Calu3 (cell line): ENCODE measurements at regions not wholly inside any gene's neighbourhood (a gene's known extent, or its start where the extent isn't known, plus 50 kb on each side); places are given as distances from the start of the nearest gene placed in this dataset.

Source experiments
- BruUV-seq: library from RNA; stranded (reverse); fragments of 400-500 nt; replicated peaks from 2 replicates; lab custom pipeline; 2021; lab: Mats Ljungman, UMichigan
- CTCF ChIA-PET: fragments of 300-600 bp; sonication (Branson Sonifier 250); formaldehyde crosslinking; loops from one replicate; lab custom pipeline; 2022; ENCODE audit warnings: antibody characterized with exemption; lab: Charles Lee
- DNase-seq: peaks from one replicate; pipeline ENCODE4 v3.0.0; 2022
- H3K27ac Mint-ChIP-seq: one replicate; pipeline ENCODE4 v1.8.0; 2022; ENCODE audit warnings: mixed read lengths; ENCODE audit not compliant: unreplicated experiment
- H3K27me3 Mint-ChIP-seq: one replicate; pipeline ENCODE4 v1.8.0; 2022; ENCODE audit warnings: mixed read lengths; ENCODE audit not compliant: unreplicated experiment
- H3K36me3 Mint-ChIP-seq: one replicate; pipeline ENCODE4 v1.8.0; 2022; ENCODE audit warnings: mild to moderate bottlenecking, moderate library complexity, mixed read lengths; ENCODE audit not compliant: insufficient read depth, unreplicated experiment
- H3K4me1 Mint-ChIP-seq: one replicate; pipeline ENCODE4 v1.8.0; 2022; ENCODE audit warnings: mild to moderate bottlenecking, low read depth, mixed read lengths; ENCODE audit not compliant: unreplicated experiment
- H3K4me3 Mint-ChIP-seq: one replicate; pipeline ENCODE4 v1.8.0; 2022; ENCODE audit warnings: mild to moderate bottlenecking, low read depth, moderate library complexity, mixed read lengths; ENCODE audit not compliant: unreplicated experiment
- H3K9me3 Mint-ChIP-seq: one replicate; pipeline ENCODE4 v1.8.0; 2022; ENCODE audit warnings: low read depth, mixed read lengths; ENCODE audit not compliant: unreplicated experiment
- intact Hi-C: fragments of 100-400 bp; cut with micrococcal nuclease; formaldehyde crosslinking; loops from one replicate; pipeline ENCODE4 v1.10.0; 2022; ENCODE audit not compliant: unreplicated experiment
- TF ChIP-seq, protein P1 (sequence below): fragments of 200-600 bp; IDR thresholded peaks from one replicate; pipeline ENCODE4 v1.8.0; 2022; ENCODE audit warnings: antibody characterized with exemption; ENCODE audit not compliant: unreplicated experiment

DNA sequence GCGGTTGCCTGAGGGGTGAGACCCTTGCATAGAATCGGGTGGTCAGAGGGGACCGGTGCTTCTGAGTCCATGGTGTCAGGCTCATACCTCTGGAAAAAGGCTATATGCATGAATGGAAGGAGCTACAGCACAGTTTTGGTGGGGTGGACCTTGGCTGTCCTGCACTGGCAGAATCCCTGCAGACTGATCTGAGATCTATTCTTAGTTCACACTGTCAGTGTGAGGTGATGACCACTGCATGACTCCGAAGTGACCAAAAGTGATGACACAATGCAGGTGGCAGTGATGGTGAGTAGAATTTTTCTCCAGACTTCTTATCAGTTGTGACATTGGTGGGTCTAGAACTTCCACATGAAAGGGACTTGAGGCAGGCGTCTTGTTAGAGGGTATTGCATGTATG, 105.2 kb upstream of the SLC28A3 start:
- H3K4me3 Mint-ChIP-seq = no peak overlapping the region
- TF ChIP-seq, protein P1, sequence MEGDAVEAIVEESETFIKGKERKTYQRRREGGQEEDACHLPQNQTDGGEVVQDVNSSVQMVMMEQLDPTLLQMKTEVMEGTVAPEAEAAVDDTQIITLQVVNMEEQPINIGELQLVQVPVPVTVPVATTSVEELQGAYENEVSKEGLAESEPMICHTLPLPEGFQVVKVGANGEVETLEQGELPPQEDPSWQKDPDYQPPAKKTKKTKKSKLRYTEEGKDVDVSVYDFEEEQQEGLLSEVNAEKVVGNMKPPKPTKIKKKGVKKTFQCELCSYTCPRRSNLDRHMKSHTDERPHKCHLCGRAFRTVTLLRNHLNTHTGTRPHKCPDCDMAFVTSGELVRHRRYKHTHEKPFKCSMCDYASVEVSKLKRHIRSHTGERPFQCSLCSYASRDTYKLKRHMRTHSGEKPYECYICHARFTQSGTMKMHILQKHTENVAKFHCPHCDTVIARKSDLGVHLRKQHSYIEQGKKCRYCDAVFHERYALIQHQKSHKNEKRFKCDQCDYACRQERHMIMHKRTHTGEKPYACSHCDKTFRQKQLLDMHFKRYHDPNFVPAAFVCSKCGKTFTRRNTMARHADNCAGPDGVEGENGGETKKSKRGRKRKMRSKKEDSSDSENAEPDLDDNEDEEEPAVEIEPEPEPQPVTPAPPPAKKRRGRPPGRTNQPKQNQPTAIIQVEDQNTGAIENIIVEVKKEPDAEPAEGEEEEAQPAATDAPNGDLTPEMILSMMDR = no peak
- no peak for DNase-seq
- no TSS peak for BruUV-seq
- H3K27ac Mint-ChIP-seq = no peak overlapping the region
- H3K4me1 Mint-ChIP-seq = no peaks in the 10 kb centered on the region
- peaks cover 23% of the 10 kb centered on the region for H3K27me3 Mint-ChIP-seq
- H3K36me3 Mint-ChIP-seq = no peaks in the 10 kb centered on the region
- CTCF ChIA-PET = no interaction called here
- intact Hi-C loops = no loop called here
- no peaks in the 10 kb centered on the region for H3K9me3 Mint-ChIP-seq

DNA sequence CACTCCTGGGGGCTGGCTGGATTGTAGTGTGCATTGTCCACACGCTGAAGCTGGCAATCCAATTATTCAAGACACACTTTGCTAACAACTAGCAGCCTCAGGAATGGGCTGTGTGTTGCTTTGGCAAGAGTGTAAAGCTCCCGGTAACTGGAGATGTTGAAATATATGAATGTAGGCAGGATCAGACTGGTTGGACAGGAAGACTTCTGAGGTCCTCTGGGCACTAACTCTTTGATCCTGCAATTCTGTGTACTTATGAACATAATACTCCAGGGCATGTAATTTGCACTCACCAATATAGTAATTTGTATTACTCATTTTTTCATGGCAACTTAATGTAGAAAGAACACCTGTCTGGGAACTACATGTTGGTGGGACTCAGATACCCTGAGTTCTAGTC, 106.7 kb upstream of the SLC28A3 start:
- DNase-seq = no peak
- BruUV-seq = no TSS peak
- H3K4me1 Mint-ChIP-seq = no peaks in the 10 kb centered on the region
- H3K27me3 Mint-ChIP-seq = peaks cover 23% of the 10 kb centered on the region
- CTCF ChIA-PET = no interaction called here
- H3K9me3 Mint-ChIP-seq = no peaks in the 10 kb centered on the region
- intact Hi-C loops = no loop called here
- no peaks in the 10 kb centered on the region for H3K36me3 Mint-ChIP-seq
- TF ChIP-seq, protein P1 = no peak
- no peak overlapping the region for H3K27ac Mint-ChIP-seq
- no peak overlapping the region for H3K4me3 Mint-ChIP-seq

DNA sequence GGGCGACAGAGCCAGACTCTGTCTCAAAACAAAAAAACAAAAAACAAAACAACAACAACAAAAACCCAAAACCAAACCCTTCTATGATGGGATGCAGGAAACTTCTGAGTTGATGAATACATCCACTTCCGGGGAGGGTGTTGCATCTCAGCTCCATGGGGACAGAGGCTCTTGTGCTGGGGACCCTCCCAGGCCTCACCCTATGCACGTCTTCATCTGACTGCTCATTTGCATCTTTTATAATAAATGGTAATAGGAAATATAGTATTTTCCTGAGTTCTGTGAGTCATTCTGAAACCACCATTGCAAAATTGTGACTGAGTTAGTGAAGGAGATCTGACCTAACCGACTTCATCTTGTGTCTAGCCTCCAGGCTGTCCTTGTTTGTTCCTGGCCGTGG, 109.5 kb upstream of the SLC28A3 start:
- CTCF ChIA-PET = no interaction called here
- Mint-ChIP-seq H3K27ac (no peak overlapping the region), H3K27me3 (peaks cover 30% of the 10 kb centered on the region), H3K4me1 (no peaks in the 10 kb centered on the region), H3K36me3 (no peaks in the 10 kb centered on the region), H3K4me3 (no peak overlapping the region), H3K9me3 (no peaks in the 10 kb centered on the region)
- BruUV-seq = no TSS peak
- TF ChIP-seq, protein P1 = no peak
- no peak for DNase-seq
- intact Hi-C loops = no loop called here

DNA sequence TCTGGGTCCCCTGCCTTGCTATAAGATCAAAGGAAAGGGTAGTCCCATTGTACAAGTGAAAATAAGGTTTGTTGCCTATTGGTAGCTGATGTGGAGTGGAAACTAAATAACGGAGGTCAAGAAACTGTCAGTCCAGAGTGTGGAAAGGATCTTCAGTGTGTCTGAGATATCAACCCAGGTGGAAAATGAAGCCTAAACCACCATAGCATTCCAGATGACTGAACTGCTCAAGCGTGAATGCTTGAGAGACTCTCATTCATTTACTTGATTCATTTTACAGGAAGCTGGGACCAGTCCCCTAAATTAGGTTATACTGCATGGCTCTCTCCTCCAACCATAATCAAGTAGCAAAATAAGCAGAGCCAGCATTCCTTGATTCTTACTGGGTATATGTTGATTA, 116.0 kb upstream of the SLC28A3 start:
- Mint-ChIP-seq H3K27ac (no peak overlapping the region), H3K27me3 (peaks cover 21% of the 10 kb centered on the region), H3K4me3 (no peak overlapping the region), H3K9me3 (no peaks in the 10 kb centered on the region), H3K36me3 (no peaks in the 10 kb centered on the region), H3K4me1 (no peaks in the 10 kb centered on the region)
- CTCF ChIA-PET = no interaction called here
- TF ChIP-seq, protein P1 = no peak
- DNase-seq = no peak
- intact Hi-C loops = no loop called here
- no TSS peak for BruUV-seq
